Stimulated activated naive CD8-positive, alpha-beta T cell treated with anti-CD3 and anti-CD28 coated beads, Interleukin-15, amount 100 ng/mL, for 72 hours (primary cell): ENCODE measurements at regions not wholly inside any gene's neighbourhood (a gene's known extent, or its start where the extent isn't known, plus 50 kb on each side); places are given as distances from the start of the nearest gene placed in this dataset.

Experiments used
- ATAC-seq: fragments of 150-1000 bp; cut with Tn5 transposase; 2 replicates; pipeline ENCODE4 v1.10.0; 2021; ENCODE audit warnings: mild to moderate bottlenecking, moderate library complexity
- DNase-seq, 2 donors: peaks; one replicate each; pipeline ENCODE4 v3.0.0; 2021 to 2022
- H3K27ac Mint-ChIP-seq, 2 donors: one replicate each; pipeline ENCODE4 v1.8.0; 2022; ENCODE audit warnings: mild to moderate bottlenecking in 2 of 2, mixed read lengths in 2 of 2, moderate library complexity in 2 of 2
- H3K27me3 Mint-ChIP-seq: one replicate; pipeline ENCODE4 v1.8.0; 2022; ENCODE audit warnings: mixed read lengths
- H3K4me1 Mint-ChIP-seq: one replicate; pipeline ENCODE4 v1.8.0; 2022; ENCODE audit warnings: mild to moderate bottlenecking, mixed read lengths
- H3K4me3 Mint-ChIP-seq, 2 donors: one replicate each; pipeline ENCODE4 v1.8.0; 2022; ENCODE audit warnings: mild to moderate bottlenecking in 2 of 2, mixed read lengths in 2 of 2, moderate library complexity in 1 of 2
- H3K9me3 Mint-ChIP-seq, 2 donors: one replicate each; pipeline ENCODE4 v1.8.0; 2022; ENCODE audit warnings: mixed read lengths in 2 of 2

DNA sequence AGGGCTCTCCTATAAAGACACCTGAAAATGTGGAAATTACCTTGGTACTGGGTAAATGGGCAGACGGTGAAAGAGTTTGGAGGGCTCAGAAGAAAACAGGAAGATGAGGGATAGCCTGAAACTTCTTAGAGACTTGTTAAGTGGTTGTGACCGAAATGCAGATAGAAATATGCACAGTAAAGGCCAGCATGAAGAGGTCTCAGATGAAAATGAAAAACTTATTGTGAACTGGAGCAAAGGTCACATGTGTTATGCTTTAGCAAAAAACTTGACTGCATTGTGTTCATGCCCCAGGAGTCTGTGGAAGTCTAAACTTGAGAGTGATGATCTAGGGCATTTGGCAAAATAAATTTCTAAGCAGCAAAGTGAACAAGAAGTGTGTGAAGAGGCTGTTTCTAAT lies 137.1 kb downstream of the CBLN2 start:
- peaks cover 9% of the 10 kb centered on the region in 2 donors for H3K9me3 Mint-ChIP-seq
- H3K4me3 Mint-ChIP-seq: no peak overlapping the region
- ATAC-seq: no peak
- DNase-seq: no peak
- no peak overlapping the region for H3K27ac Mint-ChIP-seq
- H3K27me3 Mint-ChIP-seq: no peaks in the 10 kb centered on the region
- H3K4me1 Mint-ChIP-seq: no peaks in the 10 kb centered on the region

DNA sequence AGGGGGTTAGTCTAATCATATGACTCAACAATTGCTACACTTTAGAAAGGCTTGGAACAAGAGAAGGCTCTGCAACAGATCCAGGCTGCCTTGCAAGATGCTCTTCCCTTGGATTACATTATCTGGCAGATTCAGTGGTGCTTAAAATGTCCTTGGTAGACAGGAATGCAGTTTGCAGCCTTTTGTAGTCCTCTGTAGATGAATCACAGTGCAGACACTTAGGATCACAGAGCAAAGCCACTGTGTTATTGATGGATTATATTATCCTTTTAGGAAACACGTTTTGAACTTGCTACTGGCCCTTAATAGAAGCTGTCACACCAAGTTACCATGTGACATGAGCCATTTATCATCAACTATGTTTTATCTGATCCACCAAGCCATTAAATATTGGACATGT lies 152.2 kb downstream of the CBLN2 start:
- no peak for ATAC-seq
- H3K9me3 Mint-ChIP-seq: peaks cover 0 to 9% of the 10 kb centered on the region in 2 donors
- H3K27ac Mint-ChIP-seq: no peak overlapping the region

DNA sequence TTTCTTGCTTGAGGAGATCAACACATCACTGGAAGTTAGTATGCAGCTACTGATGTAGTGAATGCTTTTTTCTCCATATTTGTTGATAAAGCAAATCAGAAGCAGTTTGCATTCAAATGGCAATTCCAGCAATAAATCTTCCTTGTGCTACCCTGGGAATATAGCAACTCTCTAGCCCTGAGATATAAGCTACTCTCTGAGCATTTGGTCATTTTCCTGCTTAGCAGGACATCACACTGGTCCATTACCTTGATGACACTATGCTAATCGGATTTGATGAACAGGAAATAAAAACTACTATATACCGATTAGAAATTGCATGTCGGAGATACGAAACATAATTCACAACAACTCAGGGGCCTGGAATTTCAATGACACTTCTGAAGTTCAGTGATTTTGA lies 152.7 kb downstream of the CBLN2 start:
- Mint-ChIP-seq H3K27ac (no peak overlapping the region), H3K4me1 (no peaks in the 10 kb centered on the region), H3K9me3 (peaks cover 0 to 9% of the 10 kb centered on the region in 2 donors), H3K27me3 (no peaks in the 10 kb centered on the region), H3K4me3 (no peak overlapping the region)
- DNase-seq: no peak
- ATAC-seq: no peak

More for the DNA sequence above, 152.2 kb downstream of the CBLN2 start:
- H3K27me3 Mint-ChIP-seq: no peaks in the 10 kb centered on the region
- no peak for DNase-seq
- H3K4me3 Mint-ChIP-seq: no peak overlapping the region
- H3K4me1 Mint-ChIP-seq: no peaks in the 10 kb centered on the region

DNA sequence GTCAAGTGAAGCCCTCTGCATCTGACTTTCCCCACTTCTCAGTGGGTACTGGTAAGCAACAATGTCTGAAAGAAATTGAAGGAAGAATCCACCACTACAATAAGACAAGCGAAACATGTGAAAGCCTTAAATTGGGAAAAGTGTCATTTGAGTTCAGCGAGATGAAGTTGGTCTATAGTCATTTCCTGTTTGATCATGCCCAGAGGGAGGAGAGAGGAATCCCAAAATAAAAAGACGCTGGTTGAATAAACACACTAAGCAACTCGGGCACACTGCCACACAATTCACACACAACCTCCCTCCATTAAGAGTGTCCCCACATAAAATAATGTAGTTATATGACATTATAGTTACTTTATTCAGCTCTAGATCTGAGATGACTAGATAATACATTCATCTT lies 166.1 kb downstream of the CBLN2 start:
- Mint-ChIP-seq H3K9me3 (peaks cover 4 to 7% of the 10 kb centered on the region in 2 donors), H3K4me1 (no peaks in the 10 kb centered on the region)

DNA sequence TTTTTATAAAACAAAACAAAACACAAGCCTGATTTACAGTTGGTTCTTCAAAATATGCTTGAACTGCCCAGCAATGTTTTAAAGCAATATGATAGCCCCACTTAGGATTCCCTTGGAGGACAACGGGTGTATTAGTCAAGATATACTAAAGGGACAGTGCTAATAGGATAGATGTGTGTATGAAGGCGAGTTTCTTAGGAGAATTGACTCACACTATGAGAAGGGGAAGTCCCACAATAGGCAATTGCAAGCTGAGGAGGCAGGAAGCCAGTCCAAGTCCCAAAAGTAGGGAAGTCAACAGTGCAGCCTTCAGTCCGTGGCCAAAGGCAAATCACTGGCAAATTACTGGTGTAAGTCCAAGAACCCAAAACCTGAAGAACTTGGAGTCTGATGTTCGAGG lies 167.9 kb downstream of the CBLN2 start:
- Mint-ChIP-seq H3K9me3 (peaks cover 4 to 7% of the 10 kb centered on the region in 2 donors), H3K27me3 (no peaks in the 10 kb centered on the region), H3K27ac (no peak overlapping the region), H3K4me3 (no peak overlapping the region), H3K4me1 (no peaks in the 10 kb centered on the region)
- ATAC-seq (no peak), DNase-seq (no peak)

More for the DNA sequence above, 166.1 kb downstream of the CBLN2 start:
- Mint-ChIP-seq H3K4me3 (no peak overlapping the region), H3K27ac (no peak overlapping the region), H3K27me3 (no peaks in the 10 kb centered on the region)
- DNase-seq (no peak), ATAC-seq (no peak)

DNA sequence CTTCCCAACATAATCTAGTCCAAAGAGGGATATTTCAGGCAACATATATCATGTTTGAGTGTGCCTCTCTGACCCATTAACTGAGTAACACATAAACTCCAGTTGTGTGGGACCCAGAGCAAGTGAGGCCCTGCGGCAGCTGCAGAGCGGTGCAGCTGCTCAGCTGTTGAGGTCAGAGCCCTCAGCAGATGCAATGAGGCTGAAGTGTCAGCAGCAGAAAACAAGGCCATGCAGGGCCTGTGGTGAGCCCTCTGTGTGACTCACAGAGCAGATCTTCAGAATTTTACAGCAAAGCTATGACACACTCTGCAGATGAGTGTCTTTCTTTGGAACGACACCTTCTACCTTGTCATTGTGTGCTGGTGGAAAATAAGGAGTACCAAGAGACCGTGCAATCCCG lies 168.5 kb downstream of the CBLN2 start:
- H3K27ac Mint-ChIP-seq: no peak overlapping the region
- H3K4me3 Mint-ChIP-seq: no peak overlapping the region
- H3K4me1 Mint-ChIP-seq: no peaks in the 10 kb centered on the region
- peaks cover 4 to 11% of the 10 kb centered on the region in 2 donors for H3K9me3 Mint-ChIP-seq
- H3K27me3 Mint-ChIP-seq: no peaks in the 10 kb centered on the region
- ATAC-seq (no peak), DNase-seq (no peak)

DNA sequence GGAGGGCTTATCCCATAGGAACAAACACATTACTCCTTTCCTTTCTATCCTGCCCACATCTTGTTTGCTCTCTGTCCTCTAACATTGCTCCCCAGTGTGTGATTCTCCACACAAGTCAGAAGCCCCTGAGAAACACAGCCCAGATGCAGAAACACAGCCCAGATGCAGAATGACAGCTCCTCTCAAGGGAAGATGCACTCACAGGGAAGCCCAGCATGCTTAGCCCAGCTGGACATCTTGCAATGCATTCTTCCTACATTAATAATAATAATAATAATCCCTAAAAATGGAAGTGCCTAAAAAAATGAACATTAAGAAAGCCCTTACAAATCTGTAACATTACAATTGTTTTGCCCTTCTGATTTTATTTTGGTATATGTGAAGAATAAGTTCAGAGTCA lies 172.1 kb downstream of the CBLN2 start:
- Mint-ChIP-seq H3K4me1 (no peaks in the 10 kb centered on the region), H3K27me3 (no peaks in the 10 kb centered on the region), H3K4me3 (no peak overlapping the region), H3K27ac (no peak overlapping the region), H3K9me3 (peaks cover 10 to 16% of the 10 kb centered on the region in 2 donors)
- DNase-seq (no peak), ATAC-seq (no peak)

DNA sequence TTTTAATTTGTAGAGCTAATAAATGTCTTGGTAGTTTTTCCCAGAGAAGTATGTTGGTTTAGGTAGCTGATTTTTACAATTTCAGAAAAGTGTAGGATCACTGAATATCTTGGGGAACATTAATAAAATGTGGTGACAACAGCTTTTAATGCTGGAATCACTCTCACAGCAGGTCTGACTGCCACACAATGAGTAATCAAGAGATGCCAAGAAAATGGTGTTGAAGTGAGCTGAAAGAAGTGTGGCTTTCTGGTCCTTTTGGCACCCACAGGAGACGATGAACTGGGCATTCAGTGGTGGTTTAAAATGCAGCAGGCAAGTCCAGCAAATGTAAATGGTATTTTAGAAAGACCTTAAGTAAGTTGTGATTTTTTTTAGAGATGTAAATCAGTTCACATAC lies 175.8 kb downstream of the CBLN2 start:
- Mint-ChIP-seq H3K27me3 (no peaks in the 10 kb centered on the region), H3K27ac (no peak overlapping the region), H3K4me1 (no peaks in the 10 kb centered on the region), H3K4me3 (no peak overlapping the region), H3K9me3 (peaks cover 10 to 16% of the 10 kb centered on the region in 2 donors)
- DNase-seq (no peak), ATAC-seq (no peak)

DNA sequence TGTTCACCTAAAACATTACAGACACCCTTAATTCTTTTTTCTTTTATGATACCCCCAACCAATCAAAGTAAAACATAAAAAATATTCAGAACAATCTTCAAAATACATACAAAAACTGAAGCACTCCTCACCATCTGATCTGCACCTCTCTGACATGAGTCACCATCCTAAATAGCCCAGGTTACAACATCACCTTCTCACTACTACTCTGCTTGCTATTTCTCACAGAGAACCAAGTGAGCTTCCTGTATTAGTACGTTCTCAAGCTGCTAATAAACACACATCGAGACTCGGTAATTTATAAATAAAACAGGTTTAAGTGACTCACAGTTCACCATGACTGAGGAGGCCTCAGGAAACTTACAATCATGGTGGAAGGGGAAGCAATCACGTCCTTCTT lies 183.5 kb downstream of the CBLN2 start:
- no peak for DNase-seq
- no peak for ATAC-seq
- peaks cover 9 to 27% of the 10 kb centered on the region in 2 donors for H3K9me3 Mint-ChIP-seq
- no peak overlapping the region for H3K4me3 Mint-ChIP-seq
- H3K4me1 Mint-ChIP-seq: no peaks in the 10 kb centered on the region
- H3K27ac Mint-ChIP-seq: no peak overlapping the region
- no peaks in the 10 kb centered on the region for H3K27me3 Mint-ChIP-seq

DNA sequence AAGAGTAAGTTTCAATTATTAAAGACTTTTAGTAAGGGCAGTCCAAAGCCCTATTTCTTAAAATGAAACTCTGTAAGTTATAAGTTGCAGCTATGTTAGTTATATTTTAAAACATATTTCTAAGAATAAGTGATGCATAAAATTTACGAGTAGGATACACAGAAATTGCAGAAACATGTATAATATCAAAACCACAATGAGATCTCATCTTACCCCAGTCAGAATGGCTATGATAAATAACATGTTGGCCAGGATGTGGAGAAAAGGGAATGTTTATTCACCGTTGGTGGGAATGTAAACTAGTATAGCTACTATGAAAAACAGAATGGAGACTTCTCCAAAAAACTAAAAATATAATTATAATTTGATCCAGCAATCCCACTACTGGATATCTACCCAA lies 201.2 kb downstream of the CBLN2 start:
- Mint-ChIP-seq H3K9me3 (no peaks in the 10 kb centered on the region), H3K4me3 (no peak overlapping the region), H3K27me3 (no peaks in the 10 kb centered on the region), H3K27ac (no peak overlapping the region), H3K4me1 (no peaks in the 10 kb centered on the region)
- DNase-seq (no peak), ATAC-seq (no peak)

DNA sequence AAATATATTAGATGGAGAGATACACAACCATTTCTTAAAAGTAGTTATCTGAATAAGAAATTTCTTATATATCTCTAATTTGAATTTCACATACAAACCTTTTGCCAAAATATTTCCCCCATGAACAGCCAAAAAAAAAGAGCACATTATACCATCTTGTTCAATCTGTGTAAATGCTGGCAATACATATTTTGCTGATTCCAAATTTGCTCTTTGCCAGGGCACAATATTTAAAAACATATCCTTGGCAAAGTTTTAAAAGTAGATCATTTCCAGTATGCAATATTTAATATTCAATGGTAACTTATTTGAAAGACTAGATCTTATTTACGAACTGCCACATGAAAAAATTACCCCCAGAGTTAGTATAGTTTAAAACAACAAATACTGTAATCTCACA lies 204.2 kb downstream of the CBLN2 start:
- H3K27me3 Mint-ChIP-seq: no peaks in the 10 kb centered on the region
- H3K4me1 Mint-ChIP-seq: no peaks in the 10 kb centered on the region
- no peak for ATAC-seq
- H3K9me3 Mint-ChIP-seq: no peaks in the 10 kb centered on the region
- no peak overlapping the region for H3K27ac Mint-ChIP-seq
- no peak overlapping the region for H3K4me3 Mint-ChIP-seq
- DNase-seq: no peak

DNA sequence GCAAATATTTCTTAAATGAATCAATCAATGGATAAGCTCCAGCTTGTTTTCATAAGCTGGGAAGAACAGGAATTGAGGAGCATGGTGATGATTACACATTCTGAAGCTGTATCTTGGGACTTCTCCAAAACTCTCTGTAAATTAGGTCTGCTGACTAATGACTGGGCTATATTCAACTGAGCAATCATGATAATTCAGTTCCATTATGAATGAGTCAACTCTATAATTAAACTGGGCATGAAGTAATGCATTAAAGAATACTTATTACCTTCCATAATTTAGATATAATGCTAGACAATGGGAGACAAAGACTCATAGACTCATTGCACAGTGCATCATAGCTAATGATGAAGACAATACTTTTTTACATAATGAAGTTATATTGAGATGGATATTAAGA lies 207.4 kb downstream of the CBLN2 start:
- DNase-seq: no peak
- no peak overlapping the region for H3K4me3 Mint-ChIP-seq

DNA sequence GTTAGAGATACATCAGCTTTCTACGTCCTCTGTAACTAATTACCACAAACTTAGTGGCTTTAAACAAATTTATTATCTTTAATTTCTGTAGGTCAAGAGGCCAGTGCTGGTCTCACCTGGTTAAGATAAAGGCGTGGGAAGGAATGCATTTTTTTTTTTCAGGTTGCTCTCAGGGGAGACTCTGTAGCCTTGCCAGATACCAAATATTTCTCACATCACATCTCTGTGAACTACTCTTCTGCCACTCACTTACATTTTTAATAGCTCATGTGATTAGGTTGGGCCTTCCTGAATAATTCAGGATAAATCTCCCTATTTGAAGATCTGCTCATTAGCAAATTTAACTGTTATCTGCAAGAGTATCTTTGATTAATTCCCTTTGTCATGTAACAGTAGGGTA lies 214.6 kb downstream of the CBLN2 start:
- Mint-ChIP-seq H3K27me3 (no peaks in the 10 kb centered on the region), H3K4me1 (no peaks in the 10 kb centered on the region), H3K27ac (no peak overlapping the region), H3K9me3 (peaks cover 0 to 5% of the 10 kb centered on the region in 2 donors), H3K4me3 (no peak overlapping the region)
- ATAC-seq (no peak), DNase-seq (no peak)

More for the DNA sequence above, 207.4 kb downstream of the CBLN2 start:
- no peak for ATAC-seq
- Mint-ChIP-seq H3K27ac (no peak overlapping the region), H3K27me3 (no peaks in the 10 kb centered on the region), H3K4me1 (no peaks in the 10 kb centered on the region), H3K9me3 (peaks cover 0 to 5% of the 10 kb centered on the region in 2 donors)

DNA sequence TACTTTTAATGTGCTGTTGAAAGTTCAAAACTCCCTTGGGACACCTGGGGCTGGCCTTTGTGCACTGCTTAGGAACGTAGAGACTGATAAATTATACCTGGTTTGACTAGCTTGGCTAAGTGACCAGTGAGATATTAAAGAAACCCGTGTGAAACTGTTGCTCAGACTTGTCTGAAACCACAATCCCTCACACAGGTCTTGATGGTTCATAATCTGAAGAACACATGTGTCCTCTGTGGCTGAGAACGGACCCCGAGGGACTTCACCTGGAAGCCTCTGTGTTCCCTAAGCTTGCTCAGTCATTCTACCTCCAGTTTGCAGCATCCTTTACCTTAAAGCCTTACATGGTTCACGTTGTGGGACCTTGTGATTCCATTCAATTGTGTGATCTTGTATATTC lies 218.8 kb downstream of the CBLN2 start:
- Mint-ChIP-seq H3K4me1 (no peaks in the 10 kb centered on the region), H3K27me3 (no peaks in the 10 kb centered on the region), H3K27ac (no peak overlapping the region), H3K9me3 (no peaks in the 10 kb centered on the region), H3K4me3 (no peak overlapping the region)
- ATAC-seq: no peak
- no peak for DNase-seq

DNA sequence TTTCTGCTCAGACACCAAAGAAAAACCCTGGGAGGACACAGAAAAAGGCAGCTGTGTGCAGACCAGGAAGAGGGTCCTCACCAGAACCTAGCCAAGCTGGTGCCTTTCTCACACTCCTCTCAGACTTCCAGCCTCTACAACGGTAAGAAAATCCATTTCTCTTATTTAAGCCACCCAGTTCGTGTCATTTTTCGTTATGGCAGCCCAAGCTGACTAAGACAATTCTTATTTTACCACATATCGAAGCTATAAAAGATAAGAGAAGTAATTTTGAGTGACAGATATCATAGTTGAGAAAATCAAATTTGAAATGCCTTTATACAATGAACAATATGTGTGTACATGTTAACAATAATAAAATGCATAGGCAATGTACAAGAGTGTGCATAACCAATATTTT lies 219.5 kb downstream of the CBLN2 start:
- H3K4me1 Mint-ChIP-seq: no peaks in the 10 kb centered on the region
- no peak overlapping the region for H3K4me3 Mint-ChIP-seq
- no peaks in the 10 kb centered on the region for H3K9me3 Mint-ChIP-seq
- H3K27me3 Mint-ChIP-seq: no peaks in the 10 kb centered on the region
- no peak overlapping the region for H3K27ac Mint-ChIP-seq
- no peak for ATAC-seq
- DNase-seq: no peak

DNA sequence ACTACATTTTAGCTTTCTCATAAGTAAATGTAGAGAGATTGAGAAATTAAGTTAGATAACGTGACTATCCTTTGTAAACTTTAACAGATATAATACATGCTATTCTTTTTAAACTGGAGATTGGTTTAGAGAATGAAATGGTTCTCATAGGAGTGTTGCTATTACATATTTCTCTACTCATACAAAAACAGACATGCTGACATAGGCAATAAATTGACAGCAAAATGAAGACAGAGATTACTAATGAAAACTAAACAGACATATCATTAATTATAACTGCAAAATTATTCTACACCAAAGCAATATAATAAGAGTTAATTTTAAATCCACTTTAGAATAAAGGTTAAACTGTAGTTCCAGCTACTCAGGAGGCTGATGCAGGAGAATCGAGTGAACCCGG lies 227.6 kb downstream of the CBLN2 start:
- Mint-ChIP-seq H3K27ac (no peak overlapping the region), H3K4me1 (no peaks in the 10 kb centered on the region), H3K9me3 (peaks cover 4 to 7% of the 10 kb centered on the region in 2 donors), H3K27me3 (no peaks in the 10 kb centered on the region), H3K4me3 (no peak overlapping the region)
- ATAC-seq: no peak
- DNase-seq: no peak

DNA sequence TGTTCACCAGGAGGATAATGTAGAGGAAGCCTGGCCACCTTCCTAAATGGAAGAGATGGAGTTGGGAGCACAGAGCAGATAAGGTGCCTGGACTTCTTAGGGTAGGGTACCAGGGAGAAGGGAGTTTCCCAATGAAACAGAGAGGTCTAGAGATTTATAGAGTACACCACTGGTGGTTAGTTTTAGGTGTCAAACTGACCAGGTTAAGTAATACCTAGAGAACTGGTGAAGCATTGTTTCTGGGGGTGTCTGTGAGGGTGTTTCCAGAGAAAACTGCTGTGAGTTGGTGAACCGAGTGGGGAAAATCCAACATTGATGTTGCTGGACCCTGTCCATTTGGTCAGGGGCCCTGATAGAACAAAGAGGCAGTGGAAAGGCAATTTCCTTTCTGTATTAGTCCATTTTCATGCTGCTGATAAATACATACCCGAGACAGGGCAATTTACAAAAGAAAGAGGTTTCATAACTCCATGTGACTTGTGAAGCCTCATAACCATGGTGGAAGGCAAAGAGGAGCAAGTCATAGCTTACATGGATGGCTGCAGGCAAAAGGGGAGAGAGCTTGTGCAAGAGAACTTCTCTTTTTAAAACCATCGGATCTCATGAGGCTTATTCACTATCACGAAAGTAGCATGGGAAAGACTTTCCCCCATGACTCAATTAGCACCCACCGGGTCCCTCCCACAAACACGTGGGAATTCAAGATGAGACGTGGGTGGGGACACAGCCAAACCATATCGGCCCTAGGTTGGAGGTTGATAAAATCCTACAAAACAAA lies 260.8 kb downstream of the CBLN2 start:
- DNase-seq (no peak), ATAC-seq (no peak)
- no peaks in the 10 kb centered on the region for H3K27me3 Mint-ChIP-seq
- H3K9me3 Mint-ChIP-seq: no peaks in the 10 kb centered on the region
- no peaks in the 10 kb centered on the region for H3K4me1 Mint-ChIP-seq
- H3K4me3 Mint-ChIP-seq: no peak overlapping the region
- peak overlapping the region; percentile 30 to 35 for H3K27ac Mint-ChIP-seq
